ENCODE measurements at regions not wholly inside any gene's neighbourhood (a gene's known extent, or its start where the extent isn't known, plus 50 kb on each side); places are given as distances from the start of the nearest gene placed in this dataset.
"Not testable (repeated sequence)": the region's sequence is repeated elsewhere in the genome, so short reads cannot be mapped to it uniquely, and the experiment has no call there.

GRCh38 chr7:155231941-155232340 is 65.7 kb upstream of the INSIG1 start:
- no peak for DNase-seq

- no peak for DNase-seq
These were observed 64.8 kb upstream of the INSIG1 start for GRCh38 chr7:155232911-155233310.

- no peak for DNase-seq
These were observed 64.1 kb upstream of the INSIG1 start for GRCh38 chr7:155233311-155234157.

- peak; percentile 22 for DNase-seq
These were observed 63.6 kb upstream of the INSIG1 start for GRCh38 chr7:155234158-155234492.

GRCh38 chr7:155234950-155235789 is 62.5 kb upstream of the INSIG1 start:
- DNase-seq, result no peak

- no peak for DNase-seq
These were observed 61.3 kb upstream of the INSIG1 start for GRCh38 chr7:155236386-155236785.

GRCh38 chr7:155237297-155237696 is 60.4 kb upstream of the INSIG1 start:
- no peak for DNase-seq

GRCh38 chr7:155237730-155238129 is 59.9 kb upstream of the INSIG1 start:
- DNase-seq, result no peak

- DNase-seq, result not testable (repeated sequence)
These were observed 58.1 kb upstream of the INSIG1 start for GRCh38 chr7:155239431-155240087.

GRCh38 chr7:155244675-155245074 is 53.0 kb upstream of the INSIG1 start:
- no peak for DNase-seq

GRCh38 chr7:155247479-155248365 is 50.0 kb upstream of the INSIG1 start:
- no peak for DNase-seq
